ENCODE measurements at regions not wholly inside any gene's neighbourhood (a gene's known extent, or its start where the extent isn't known, plus 50 kb on each side); places are given as distances from the start of the nearest gene placed in this dataset.

DNA sequence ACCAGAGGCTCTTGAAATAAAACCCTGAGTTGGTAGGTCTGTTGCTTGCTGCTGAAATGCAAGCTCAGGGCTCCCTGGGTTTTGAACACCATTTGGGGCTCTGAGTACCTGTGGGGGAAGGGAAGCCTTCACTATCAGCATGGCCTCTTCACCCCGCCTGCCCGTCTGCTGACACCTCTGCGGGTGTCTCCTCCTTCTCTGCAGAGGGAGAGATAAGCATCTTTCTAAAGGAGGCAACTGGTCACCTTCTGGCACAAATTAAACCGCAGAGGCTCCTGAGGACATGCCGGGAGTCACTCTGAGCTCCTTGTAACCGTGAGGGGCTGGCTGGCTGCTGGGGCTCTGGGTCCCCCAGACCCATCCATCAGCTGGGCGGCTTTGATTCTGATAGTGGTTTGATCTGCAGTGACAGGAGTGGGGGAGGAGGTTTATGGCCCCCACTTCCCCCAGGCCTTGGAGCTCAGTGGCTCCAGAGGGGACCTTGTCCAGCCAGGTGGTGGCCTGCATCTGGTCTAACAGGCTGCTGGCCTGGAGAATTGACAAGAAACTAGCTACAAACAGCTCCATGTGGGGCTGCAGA, 123.5 kb downstream of the IRF8 start:
- TF ChIP-seq, protein P1, sequence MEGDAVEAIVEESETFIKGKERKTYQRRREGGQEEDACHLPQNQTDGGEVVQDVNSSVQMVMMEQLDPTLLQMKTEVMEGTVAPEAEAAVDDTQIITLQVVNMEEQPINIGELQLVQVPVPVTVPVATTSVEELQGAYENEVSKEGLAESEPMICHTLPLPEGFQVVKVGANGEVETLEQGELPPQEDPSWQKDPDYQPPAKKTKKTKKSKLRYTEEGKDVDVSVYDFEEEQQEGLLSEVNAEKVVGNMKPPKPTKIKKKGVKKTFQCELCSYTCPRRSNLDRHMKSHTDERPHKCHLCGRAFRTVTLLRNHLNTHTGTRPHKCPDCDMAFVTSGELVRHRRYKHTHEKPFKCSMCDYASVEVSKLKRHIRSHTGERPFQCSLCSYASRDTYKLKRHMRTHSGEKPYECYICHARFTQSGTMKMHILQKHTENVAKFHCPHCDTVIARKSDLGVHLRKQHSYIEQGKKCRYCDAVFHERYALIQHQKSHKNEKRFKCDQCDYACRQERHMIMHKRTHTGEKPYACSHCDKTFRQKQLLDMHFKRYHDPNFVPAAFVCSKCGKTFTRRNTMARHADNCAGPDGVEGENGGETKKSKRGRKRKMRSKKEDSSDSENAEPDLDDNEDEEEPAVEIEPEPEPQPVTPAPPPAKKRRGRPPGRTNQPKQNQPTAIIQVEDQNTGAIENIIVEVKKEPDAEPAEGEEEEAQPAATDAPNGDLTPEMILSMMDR (IDR thresholded peaks at IDR 0.05) = no peak
- TF ChIP-seq EP300 (IDR thresholded peaks at IDR 0.05) (no peak), POLR2A (IDR thresholded peaks at IDR 0.05) (no peak), POLR2AphosphoS5 (IDR thresholded peaks at IDR 0.05) (no peak)

All from sigmoid colon (tissue), 4 donors.